ENCODE measurements at regions not wholly inside any gene's neighbourhood (a gene's known extent, or its start where the extent isn't known, plus 50 kb on each side); places are given as distances from the start of the nearest gene placed in this dataset.

DNA sequence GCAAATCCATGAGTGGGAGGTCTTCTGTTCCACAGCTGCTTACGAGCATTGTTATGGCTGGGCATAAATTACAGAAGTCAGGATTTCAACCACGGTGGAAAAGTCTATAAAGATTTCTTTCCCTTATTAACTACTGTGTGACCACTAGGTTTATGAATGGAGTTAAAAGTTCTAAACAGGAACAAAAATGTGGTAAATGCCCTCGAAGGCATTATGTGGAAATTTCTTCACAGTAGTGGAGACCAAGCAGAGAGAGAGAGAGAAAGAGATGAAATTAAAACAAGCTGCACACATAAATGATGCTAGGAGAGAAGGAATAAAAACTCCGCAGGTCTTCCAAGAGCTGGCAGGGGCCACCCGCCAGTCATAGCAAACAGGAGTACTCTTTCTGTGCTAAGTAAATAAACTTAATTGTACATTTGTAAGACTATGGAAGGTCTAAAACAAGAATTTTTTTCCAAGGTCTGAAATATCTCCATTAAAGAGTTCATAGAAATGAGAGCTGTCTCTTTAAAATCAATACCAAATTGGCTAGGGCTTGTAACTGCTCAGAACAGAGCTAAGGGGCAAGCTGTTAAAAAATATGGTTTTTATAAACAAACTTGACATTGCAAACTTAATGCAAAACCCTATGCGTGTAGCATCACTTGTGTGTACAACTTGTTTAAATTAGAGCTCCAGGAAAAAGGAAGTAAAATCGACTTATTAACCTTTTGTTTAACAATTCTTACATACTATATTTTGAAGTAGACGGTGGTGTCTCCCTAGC, 438.2 kb downstream of the MEIS1 start:
- H3K4me1 ChIP-seq (ENCODE audit: insufficient read depth, low read length) = no peaks in the 10 kb centered on the region
- no peak overlapping the region for H3K9ac ChIP-seq (ENCODE audit: low read depth, low read length)
- H3K9me3 ChIP-seq (ENCODE audit: control insufficient read depth, insufficient read depth, low read length) = no peaks in the 10 kb centered on the region
- H3K36me3 ChIP-seq (ENCODE audit: insufficient read depth, low read length) = no peaks in the 10 kb centered on the region

DNA sequence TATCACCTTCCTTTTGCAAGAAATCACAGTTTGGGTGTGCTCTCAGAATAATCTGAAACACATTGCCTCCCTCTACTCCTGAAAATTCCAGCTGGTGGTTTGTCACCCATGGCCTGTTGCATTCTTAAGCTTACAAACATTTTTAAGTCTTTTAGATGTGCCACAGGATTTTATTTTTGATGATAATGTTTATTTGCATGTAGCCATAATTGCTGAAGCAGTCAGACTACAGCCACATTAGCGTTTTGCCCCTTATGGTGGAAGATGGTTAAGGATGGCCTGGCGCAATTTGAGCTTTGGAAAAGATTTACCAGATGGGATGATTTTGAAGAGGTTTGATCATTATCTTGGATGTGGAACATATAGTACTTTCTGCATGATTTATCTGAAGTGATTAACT, 439.5 kb downstream of the MEIS1 start:
- no peaks in the 10 kb centered on the region for H3K36me3 ChIP-seq (ENCODE audit: insufficient read depth, low read length)
- no peaks in the 10 kb centered on the region; the same call in 1 of the 2 replicates for H3K9me3 ChIP-seq (ENCODE audit: control insufficient read depth, insufficient read depth, low read length)
- no peaks in the 10 kb centered on the region for H3K4me1 ChIP-seq (ENCODE audit: insufficient read depth, low read length)
- no peak overlapping the region for H3K9ac ChIP-seq (ENCODE audit: low read depth, low read length)

DNA sequence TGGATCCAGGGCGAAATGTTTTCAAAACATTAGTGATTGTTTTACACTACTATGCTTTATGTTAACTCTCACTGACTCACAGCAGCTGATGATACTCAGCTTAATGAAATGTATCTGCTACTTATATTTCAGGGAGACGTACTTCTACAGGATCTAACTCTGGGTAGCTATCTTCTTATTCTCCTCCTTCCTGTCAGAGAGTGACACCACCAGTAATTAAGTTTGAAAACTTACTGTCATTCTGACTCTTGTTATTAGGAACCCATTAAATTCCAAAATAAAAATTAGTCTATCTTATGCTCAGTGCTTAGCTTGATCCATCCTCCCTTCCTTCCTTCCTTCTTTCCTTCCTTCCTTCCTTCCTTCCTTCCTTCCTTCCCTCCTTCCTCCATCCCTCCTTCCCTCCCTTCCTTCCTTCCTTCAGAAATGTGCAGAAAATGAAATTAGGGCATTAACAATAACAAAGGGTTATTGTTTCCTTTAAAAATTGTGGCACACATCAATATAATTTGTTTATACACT, 441.1 kb downstream of the MEIS1 start:
- H3K4me1 ChIP-seq (ENCODE audit: insufficient read depth, low read length) = no peaks in the 10 kb centered on the region
- no peaks in the 10 kb centered on the region; the same call in 1 of the 2 replicates for H3K9me3 ChIP-seq (ENCODE audit: control insufficient read depth, insufficient read depth, low read length)
- no peak overlapping the region for H3K9ac ChIP-seq (ENCODE audit: low read depth, low read length)
- no peaks in the 10 kb centered on the region for H3K36me3 ChIP-seq (ENCODE audit: insufficient read depth, low read length)

GRCh38 chr2:66885775-66886383, 451.0 kb downstream of the MEIS1 start:
- Histone ChIP-seq H3K36me3 (ENCODE audit: insufficient read depth, low read length) (no peaks in the 10 kb centered on the region), H3K9ac (ENCODE audit: low read depth, low read length) (no peak overlapping the region), H3K4me1 (ENCODE audit: insufficient read depth, low read length) (no peaks in the 10 kb centered on the region), H3K9me3 (ENCODE audit: control insufficient read depth, insufficient read depth, low read length) (no peaks in the 10 kb centered on the region)

DNA sequence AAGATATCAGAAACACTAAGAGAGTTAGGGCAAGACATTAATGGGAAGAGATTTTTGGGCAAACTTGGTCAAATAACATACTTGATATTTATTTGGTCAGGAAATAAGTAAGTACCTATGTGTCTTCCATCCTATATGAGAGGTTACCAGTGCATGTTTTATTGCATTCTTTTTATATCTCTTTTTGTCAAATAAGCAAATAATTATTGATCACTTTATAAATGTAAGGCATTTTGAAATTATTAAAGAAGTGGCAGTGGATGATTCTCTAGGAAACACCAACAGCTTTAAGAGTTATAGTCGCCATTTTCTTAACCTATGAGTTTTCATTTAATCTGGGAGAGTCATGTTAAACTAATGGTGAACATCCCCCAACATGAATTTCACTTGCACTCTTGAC, 453.3 kb downstream of the MEIS1 start:
- Histone ChIP-seq H3K4me1 (ENCODE audit: insufficient read depth, low read length) (no peaks in the 10 kb centered on the region), H3K9me3 (ENCODE audit: control insufficient read depth, insufficient read depth, low read length) (no peaks in the 10 kb centered on the region), H3K9ac (ENCODE audit: low read depth, low read length) (no peak overlapping the region), H3K36me3 (ENCODE audit: insufficient read depth, low read length) (no peaks in the 10 kb centered on the region)

- Histone ChIP-seq H3K9me3 (ENCODE audit: control insufficient read depth, insufficient read depth, low read length) (no peaks in the 10 kb centered on the region), H3K4me1 (ENCODE audit: insufficient read depth, low read length) (no peaks in the 10 kb centered on the region), H3K9ac (ENCODE audit: low read depth, low read length) (no peak overlapping the region), H3K36me3 (ENCODE audit: insufficient read depth, low read length) (no peaks in the 10 kb centered on the region)
Observed at GRCh38 chr2:66888791-66889631, 454.1 kb downstream of the MEIS1 start.

GRCh38 chr2:66889632-66889882, 454.6 kb downstream of the MEIS1 start:
- Histone ChIP-seq H3K9ac (ENCODE audit: low read depth, low read length) (no peak overlapping the region), H3K36me3 (ENCODE audit: insufficient read depth, low read length) (no peaks in the 10 kb centered on the region)

GRCh38 chr2:66890166-66890742, 455.3 kb downstream of the MEIS1 start:
- Histone ChIP-seq H3K36me3 (ENCODE audit: insufficient read depth, low read length) (no peaks in the 10 kb centered on the region), H3K9ac (ENCODE audit: low read depth, low read length) (no peak overlapping the region), H3K4me1 (ENCODE audit: insufficient read depth, low read length) (no peaks in the 10 kb centered on the region), H3K9me3 (ENCODE audit: control insufficient read depth, insufficient read depth, low read length) (no peaks in the 10 kb centered on the region)

More at GRCh38 chr2:66889632-66889882, 454.6 kb downstream of the MEIS1 start:
- Histone ChIP-seq H3K4me1 (ENCODE audit: insufficient read depth, low read length) (no peaks in the 10 kb centered on the region), H3K9me3 (ENCODE audit: control insufficient read depth, insufficient read depth, low read length) (no peaks in the 10 kb centered on the region)

GRCh38 chr2:66895206-66895605, 460.3 kb downstream of the MEIS1 start:
- Histone ChIP-seq H3K9ac (ENCODE audit: low read depth, low read length) (no peak overlapping the region), H3K36me3 (ENCODE audit: insufficient read depth, low read length) (no peaks in the 10 kb centered on the region), H3K9me3 (ENCODE audit: control insufficient read depth, insufficient read depth, low read length) (no peaks in the 10 kb centered on the region), H3K4me1 (ENCODE audit: insufficient read depth, low read length) (no peaks in the 10 kb centered on the region)

DNA sequence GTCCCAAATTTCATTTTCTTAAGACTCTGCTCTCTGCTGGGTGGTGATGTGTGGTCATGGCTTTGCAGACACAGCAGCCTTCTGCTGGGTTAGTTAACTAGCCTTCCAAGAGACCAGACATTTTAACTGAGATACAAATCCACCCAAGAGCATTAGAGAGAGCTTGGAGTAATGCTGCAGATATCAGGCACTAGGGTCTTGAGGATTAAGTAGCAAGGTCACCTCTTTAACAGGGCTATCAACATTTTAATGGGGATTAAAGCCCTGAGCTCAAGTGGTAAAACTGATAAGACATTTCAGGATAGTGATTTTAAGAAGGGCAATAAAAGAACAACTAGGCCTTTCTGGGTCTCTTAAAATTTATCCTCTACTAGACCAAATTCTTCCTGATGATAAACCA, 461.2 kb downstream of the MEIS1 start:
- H3K9ac ChIP-seq (ENCODE audit: low read depth, low read length) = no peak overlapping the region
- H3K9me3 ChIP-seq (ENCODE audit: control insufficient read depth, insufficient read depth, low read length) = no peaks in the 10 kb centered on the region
- no peaks in the 10 kb centered on the region for H3K36me3 ChIP-seq (ENCODE audit: insufficient read depth, low read length)
- no peaks in the 10 kb centered on the region for H3K4me1 ChIP-seq (ENCODE audit: insufficient read depth, low read length)

GRCh38 chr2:66897181-66897580, 462.3 kb downstream of the MEIS1 start:
- no peak overlapping the region for H3K9ac ChIP-seq (ENCODE audit: low read depth, low read length)
- no peaks in the 10 kb centered on the region for H3K36me3 ChIP-seq (ENCODE audit: insufficient read depth, low read length)
- H3K4me1 ChIP-seq (ENCODE audit: insufficient read depth, low read length) = no peaks in the 10 kb centered on the region
- H3K9me3 ChIP-seq (ENCODE audit: control insufficient read depth, insufficient read depth, low read length) = no peaks in the 10 kb centered on the region

- Histone ChIP-seq H3K4me1 (ENCODE audit: insufficient read depth, low read length) (no peaks in the 10 kb centered on the region), H3K36me3 (ENCODE audit: insufficient read depth, low read length) (no peaks in the 10 kb centered on the region), H3K9me3 (ENCODE audit: control insufficient read depth, insufficient read depth, low read length) (no peaks in the 10 kb centered on the region), H3K9ac (ENCODE audit: low read depth, low read length) (no peak overlapping the region)
Observed at GRCh38 chr2:66897691-66898150, 462.8 kb downstream of the MEIS1 start.

DNA sequence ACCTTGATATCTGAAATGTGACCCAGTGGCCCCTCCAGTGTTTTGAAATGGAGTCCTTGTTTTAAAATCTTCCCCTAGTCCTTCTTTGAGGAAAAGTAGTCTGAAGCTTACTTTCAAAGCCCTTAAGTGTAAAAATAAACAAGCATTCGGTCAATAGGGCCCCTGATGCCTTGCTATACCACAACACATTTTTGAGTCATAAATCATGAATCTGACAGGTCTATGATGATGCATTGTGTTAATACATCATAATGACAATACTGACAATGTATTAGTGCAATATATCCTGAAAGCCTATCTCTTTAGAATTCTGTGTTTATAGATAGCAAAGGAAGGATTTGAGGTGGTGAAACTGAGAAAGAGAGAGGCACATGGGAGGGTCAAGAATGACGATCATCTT, 464.2 kb downstream of the MEIS1 start:
- Histone ChIP-seq H3K9ac (ENCODE audit: low read depth, low read length) (no peak overlapping the region), H3K4me1 (ENCODE audit: insufficient read depth, low read length) (no peaks in the 10 kb centered on the region), H3K36me3 (ENCODE audit: insufficient read depth, low read length) (no peaks in the 10 kb centered on the region), H3K9me3 (ENCODE audit: control insufficient read depth, insufficient read depth, low read length) (no peaks in the 10 kb centered on the region)

- H3K9ac ChIP-seq (ENCODE audit: low read depth, low read length) = no peak overlapping the region
- H3K36me3 ChIP-seq (ENCODE audit: insufficient read depth, low read length) = no peaks in the 10 kb centered on the region
- no peaks in the 10 kb centered on the region for H3K4me1 ChIP-seq (ENCODE audit: insufficient read depth, low read length)
- no peaks in the 10 kb centered on the region for H3K9me3 ChIP-seq (ENCODE audit: control insufficient read depth, insufficient read depth, low read length)
Observed at GRCh38 chr2:66899648-66900047, 464.7 kb downstream of the MEIS1 start.

Measured in ES-I3 (cell line).